ENCODE measurements at regions not wholly inside any gene's neighbourhood (a gene's known extent, or its start where the extent isn't known, plus 50 kb on each side); places are given as distances from the start of the nearest gene placed in this dataset.

DNA sequence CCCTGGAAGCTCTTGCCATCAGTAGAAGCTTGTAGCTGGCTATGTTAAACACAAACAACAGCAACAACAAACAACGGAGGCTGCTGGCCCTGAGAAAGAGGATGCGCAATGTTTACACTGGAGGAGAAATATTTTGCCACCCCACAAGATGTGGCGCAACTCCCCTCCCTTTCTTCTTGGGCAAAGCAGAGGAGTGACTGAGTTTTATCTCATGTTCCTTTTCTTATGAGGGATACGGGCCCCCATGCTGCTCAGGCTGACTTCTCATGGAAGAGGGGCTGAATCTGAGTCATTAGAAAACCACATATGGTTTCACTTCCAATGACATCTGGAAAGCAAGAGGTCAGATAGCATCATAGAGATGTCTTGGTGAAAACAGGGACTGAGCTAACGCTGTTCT, 75.9 kb upstream of the HDDC2 start:
- TF ChIP-seq, protein P1, sequence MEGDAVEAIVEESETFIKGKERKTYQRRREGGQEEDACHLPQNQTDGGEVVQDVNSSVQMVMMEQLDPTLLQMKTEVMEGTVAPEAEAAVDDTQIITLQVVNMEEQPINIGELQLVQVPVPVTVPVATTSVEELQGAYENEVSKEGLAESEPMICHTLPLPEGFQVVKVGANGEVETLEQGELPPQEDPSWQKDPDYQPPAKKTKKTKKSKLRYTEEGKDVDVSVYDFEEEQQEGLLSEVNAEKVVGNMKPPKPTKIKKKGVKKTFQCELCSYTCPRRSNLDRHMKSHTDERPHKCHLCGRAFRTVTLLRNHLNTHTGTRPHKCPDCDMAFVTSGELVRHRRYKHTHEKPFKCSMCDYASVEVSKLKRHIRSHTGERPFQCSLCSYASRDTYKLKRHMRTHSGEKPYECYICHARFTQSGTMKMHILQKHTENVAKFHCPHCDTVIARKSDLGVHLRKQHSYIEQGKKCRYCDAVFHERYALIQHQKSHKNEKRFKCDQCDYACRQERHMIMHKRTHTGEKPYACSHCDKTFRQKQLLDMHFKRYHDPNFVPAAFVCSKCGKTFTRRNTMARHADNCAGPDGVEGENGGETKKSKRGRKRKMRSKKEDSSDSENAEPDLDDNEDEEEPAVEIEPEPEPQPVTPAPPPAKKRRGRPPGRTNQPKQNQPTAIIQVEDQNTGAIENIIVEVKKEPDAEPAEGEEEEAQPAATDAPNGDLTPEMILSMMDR (conservative IDR thresholded peaks at IDR 0.05; ENCODE audit: low read depth in 2 of 2) = no peak
- TF ChIP-seq EZH2 (IDR thresholded peaks at IDR 0.05; ENCODE audit: low read depth, unreplicated experiment) (no peak), POLR2AphosphoS5 (IDR thresholded peaks at IDR 0.05; ENCODE audit: low read depth) (no peak), EZH2phosphoT487 (IDR thresholded peaks at IDR 0.05; ENCODE audit: unreplicated experiment) (no peak), JUNB (IDR thresholded peaks at IDR 0.05; ENCODE audit: unreplicated experiment) (no peak)
- TF ChIP-seq, protein P2, sequence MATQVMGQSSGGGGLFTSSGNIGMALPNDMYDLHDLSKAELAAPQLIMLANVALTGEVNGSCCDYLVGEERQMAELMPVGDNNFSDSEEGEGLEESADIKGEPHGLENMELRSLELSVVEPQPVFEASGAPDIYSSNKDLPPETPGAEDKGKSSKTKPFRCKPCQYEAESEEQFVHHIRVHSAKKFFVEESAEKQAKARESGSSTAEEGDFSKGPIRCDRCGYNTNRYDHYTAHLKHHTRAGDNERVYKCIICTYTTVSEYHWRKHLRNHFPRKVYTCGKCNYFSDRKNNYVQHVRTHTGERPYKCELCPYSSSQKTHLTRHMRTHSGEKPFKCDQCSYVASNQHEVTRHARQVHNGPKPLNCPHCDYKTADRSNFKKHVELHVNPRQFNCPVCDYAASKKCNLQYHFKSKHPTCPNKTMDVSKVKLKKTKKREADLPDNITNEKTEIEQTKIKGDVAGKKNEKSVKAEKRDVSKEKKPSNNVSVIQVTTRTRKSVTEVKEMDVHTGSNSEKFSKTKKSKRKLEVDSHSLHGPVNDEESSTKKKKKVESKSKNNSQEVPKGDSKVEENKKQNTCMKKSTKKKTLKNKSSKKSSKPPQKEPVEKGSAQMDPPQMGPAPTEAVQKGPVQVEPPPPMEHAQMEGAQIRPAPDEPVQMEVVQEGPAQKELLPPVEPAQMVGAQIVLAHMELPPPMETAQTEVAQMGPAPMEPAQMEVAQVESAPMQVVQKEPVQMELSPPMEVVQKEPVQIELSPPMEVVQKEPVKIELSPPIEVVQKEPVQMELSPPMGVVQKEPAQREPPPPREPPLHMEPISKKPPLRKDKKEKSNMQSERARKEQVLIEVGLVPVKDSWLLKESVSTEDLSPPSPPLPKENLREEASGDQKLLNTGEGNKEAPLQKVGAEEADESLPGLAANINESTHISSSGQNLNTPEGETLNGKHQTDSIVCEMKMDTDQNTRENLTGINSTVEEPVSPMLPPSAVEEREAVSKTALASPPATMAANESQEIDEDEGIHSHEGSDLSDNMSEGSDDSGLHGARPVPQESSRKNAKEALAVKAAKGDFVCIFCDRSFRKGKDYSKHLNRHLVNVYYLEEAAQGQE (IDR thresholded peaks at IDR 0.05; ENCODE audit: unreplicated experiment) = no peak
- TF ChIP-seq, protein P3, sequence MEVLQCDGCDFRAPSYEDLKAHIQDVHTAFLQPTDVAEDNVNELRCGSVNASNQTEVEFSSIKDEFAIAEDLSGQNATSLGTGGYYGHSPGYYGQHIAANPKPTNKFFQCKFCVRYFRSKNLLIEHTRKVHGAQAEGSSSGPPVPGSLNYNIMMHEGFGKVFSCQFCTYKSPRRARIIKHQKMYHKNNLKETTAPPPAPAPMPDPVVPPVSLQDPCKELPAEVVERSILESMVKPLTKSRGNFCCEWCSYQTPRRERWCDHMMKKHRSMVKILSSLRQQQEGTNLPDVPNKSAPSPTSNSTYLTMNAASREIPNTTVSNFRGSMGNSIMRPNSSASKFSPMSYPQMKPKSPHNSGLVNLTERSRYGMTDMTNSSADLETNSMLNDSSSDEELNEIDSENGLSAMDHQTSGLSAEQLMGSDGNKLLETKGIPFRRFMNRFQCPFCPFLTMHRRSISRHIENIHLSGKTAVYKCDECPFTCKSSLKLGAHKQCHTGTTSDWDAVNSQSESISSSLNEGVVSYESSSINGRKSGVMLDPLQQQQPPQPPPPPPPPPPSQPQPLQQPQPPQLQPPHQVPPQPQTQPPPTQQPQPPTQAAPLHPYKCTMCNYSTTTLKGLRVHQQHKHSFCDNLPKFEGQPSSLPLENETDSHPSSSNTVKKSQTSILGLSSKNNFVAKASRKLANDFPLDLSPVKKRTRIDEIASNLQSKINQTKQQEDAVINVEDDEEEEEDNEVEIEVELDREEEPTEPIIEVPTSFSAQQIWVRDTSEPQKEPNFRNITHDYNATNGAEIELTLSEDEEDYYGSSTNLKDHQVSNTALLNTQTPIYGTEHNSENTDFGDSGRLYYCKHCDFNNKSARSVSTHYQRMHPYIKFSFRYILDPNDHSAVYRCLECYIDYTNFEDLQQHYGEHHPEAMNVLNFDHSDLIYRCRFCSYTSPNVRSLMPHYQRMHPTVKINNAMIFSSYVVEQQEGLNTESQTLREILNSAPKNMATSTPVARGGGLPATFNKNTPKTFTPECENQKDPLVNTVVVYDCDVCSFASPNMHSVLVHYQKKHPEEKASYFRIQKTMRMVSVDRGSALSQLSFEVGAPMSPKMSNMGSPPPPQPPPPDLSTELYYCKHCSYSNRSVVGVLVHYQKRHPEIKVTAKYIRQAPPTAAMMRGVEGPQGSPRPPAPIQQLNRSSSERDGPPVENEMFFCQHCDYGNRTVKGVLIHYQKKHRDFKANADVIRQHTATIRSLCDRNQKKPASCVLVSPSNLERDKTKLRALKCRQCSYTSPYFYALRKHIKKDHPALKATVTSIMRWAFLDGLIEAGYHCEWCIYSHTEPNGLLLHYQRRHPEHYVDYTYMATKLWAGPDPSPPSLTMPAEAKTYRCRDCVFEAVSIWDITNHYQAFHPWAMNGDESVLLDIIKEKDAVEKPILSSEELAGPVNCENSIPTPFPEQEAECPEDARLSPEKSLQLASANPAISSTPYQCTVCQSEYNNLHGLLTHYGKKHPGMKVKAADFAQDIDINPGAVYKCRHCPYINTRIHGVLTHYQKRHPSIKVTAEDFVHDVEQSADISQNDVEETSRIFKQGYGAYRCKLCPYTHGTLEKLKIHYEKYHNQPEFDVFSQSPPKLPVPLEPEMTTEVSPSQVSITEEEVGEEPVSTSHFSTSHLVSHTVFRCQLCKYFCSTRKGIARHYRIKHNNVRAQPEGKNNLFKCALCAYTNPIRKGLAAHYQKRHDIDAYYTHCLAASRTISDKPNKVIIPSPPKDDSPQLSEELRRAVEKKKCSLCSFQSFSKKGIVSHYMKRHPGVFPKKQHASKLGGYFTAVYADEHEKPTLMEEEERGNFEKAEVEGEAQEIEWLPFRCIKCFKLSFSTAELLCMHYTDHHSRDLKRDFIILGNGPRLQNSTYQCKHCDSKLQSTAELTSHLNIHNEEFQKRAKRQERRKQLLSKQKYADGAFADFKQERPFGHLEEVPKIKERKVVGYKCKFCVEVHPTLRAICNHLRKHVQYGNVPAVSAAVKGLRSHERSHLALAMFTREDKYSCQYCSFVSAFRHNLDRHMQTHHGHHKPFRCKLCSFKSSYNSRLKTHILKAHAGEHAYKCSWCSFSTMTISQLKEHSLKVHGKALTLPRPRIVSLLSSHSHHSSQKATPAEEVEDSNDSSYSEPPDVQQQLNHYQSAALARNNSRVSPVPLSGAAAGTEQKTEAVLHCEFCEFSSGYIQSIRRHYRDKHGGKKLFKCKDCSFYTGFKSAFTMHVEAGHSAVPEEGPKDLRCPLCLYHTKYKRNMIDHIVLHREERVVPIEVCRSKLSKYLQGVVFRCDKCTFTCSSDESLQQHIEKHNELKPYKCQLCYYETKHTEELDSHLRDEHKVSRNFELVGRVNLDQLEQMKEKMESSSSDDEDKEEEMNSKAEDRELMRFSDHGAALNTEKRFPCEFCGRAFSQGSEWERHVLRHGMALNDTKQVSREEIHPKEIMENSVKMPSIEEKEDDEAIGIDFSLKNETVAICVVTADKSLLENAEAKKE (CRISPR knock-in tag; IDR thresholded peaks at IDR 0.05) = no peak

Measured in GM23338 (cell line).